ENCODE measurements at regions not wholly inside any gene's neighbourhood (a gene's known extent, or its start where the extent isn't known, plus 50 kb on each side); places are given as distances from the start of the nearest gene placed in this dataset.

- Histone ChIP-seq H2BK5ac (ENCODE audit: low read depth, low read length) (no peak overlapping the region), H2BK120ac (replicated peaks; ENCODE audit: low read depth, low read length) (no peak overlapping the region), H3K27me3 (replicated peaks in 1 of 4; ENCODE audit: control insufficient read depth in 3 of 4, extremely low read depth in 1 of 4, insufficient read depth in 3 of 4, low read length in 3 of 4) (no peaks in the 10 kb centered on the region), H3K9ac (replicated peaks in 1 of 4; ENCODE audit: extremely low read depth in 1 of 4, low read depth in 3 of 4, low read length in 3 of 4) (no peak overlapping the region), H3K23ac (ENCODE audit: insufficient read length) (no peak overlapping the region), H3K18ac (ENCODE audit: extremely low read depth, low read length) (no peak overlapping the region), H4K5ac (ENCODE audit: insufficient read length, low read depth, low read length) (no peak overlapping the region), H3K9me3 (ENCODE audit: insufficient read depth in 2 of 2, low read depth in 1 of 2, low read length in 1 of 2) (no peaks in the 10 kb centered on the region), H3K4me1 (replicated peaks in 1 of 4; ENCODE audit: control insufficient read depth in 3 of 4, insufficient read depth in 4 of 4, low read length in 3 of 4) (no peaks in the 10 kb centered on the region), H3K4me2 (ENCODE audit: insufficient read depth in 1 of 2, low read depth in 2 of 2, low read length in 2 of 2) (no peak overlapping the region), H4K20me1 (replicated peaks in 1 of 2; ENCODE audit: control insufficient read depth in 1 of 2, insufficient read depth in 2 of 2, low read length in 2 of 2) (no peaks in the 10 kb centered on the region), H3K4me3 (ENCODE audit: extremely low read depth in 1 of 4, insufficient read depth in 2 of 4, low read depth in 3 of 4, low read length in 4 of 4) (no peak overlapping the region), H3K14ac (ENCODE audit: insufficient read length) (no peak overlapping the region), H3K4ac (replicated peaks; ENCODE audit: insufficient read length, low read depth, low read length) (no peak overlapping the region), H3K36me3 (ENCODE audit: control insufficient read depth in 2 of 4, insufficient read depth in 4 of 4, low read length in 3 of 4) (no peaks in the 10 kb centered on the region), H2BK15ac (ENCODE audit: low read length) (no peak overlapping the region), H4K91ac (replicated peaks; ENCODE audit: insufficient read length, low read length) (no peak overlapping the region), H3K27ac (ENCODE audit: low read depth, low read length) (no peak overlapping the region), H3K23me2 (ENCODE audit: low read depth, low read length) (no peaks in the 10 kb centered on the region), H4K8ac (ENCODE audit: extremely low read depth, insufficient read depth, low read length) (no peak overlapping the region), H2AFZ (ENCODE audit: low read length) (no peak overlapping the region), H2BK20ac (ENCODE audit: low read length) (no peak overlapping the region), H3K79me1 (ENCODE audit: low read depth, low read length) (no peaks in the 10 kb centered on the region), H3K56ac (replicated peaks; ENCODE audit: insufficient read length, low read depth, low read length) (no peak overlapping the region), H2AK5ac (ENCODE audit: low read depth, low read length) (no peak overlapping the region), H3K79me2 (ENCODE audit: control insufficient read depth in 1 of 2, insufficient read depth in 2 of 2, low read length in 2 of 2) (no peaks in the 10 kb centered on the region), H2BK12ac (ENCODE audit: low read depth, low read length) (no peak overlapping the region)
- WGBS, 2 experiments (ENCODE audit: extremely low coverage in 1 of 2, insufficient coverage in 1 of 2, insufficient read length in 1 of 2, insufficient replicate concordance in 2 of 2, low coverage in 1 of 2, low lambda C conversion rate in 2 of 2, missing lambda C conversion rate in 1 of 2): 80 to 95% methylated on average over 1 of the region's 2 CpGs
- FAIRE-seq: no peak
- CTCF ChIA-PET (ENCODE audit: partially characterized antibody): no interaction called here
- DNase-seq (ENCODE audit: low read depth in 1 of 2, low spot score in 2 of 2): no peak
- POLR2A ChIA-PET (ENCODE audit: partially characterized antibody): no interaction called here
- no peak for TF ChIP-seq SUZ12 (IDR thresholded peaks at IDR 0.05; ENCODE audit: low read length)
- TF ChIP-seq CHD2 (IDR thresholded peaks at IDR 0.05; ENCODE audit: low read length): no peak
These were observed 193.1 kb upstream of the CPEB2 start for GRCh38 chr4:14809203-14809602.

Measured in H1 (cell line).